ENCODE measurements at regions not wholly inside any gene's neighbourhood (a gene's known extent, or its start where the extent isn't known, plus 50 kb on each side); places are given as distances from the start of the nearest gene placed in this dataset.

DNA sequence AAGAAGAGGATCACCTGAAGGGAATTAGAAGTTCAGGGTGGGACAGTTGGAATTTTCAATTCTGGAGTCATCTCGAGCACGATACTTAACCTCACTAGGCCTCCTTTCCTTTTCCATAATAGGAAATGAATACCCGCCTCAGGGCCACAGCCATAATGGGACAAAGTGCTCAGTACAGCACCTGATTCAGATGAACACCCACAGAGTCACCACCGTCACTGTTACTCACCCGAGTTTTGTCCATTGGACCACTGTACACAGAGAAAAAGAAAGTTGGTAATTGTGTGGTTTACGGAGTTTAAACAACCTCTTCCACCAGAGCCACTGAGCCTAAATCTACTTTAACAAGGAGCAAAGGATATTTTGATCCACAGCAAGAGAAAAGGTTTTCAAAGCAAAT lies 122.0 kb upstream of the NDUFV2 start:
- TF ChIP-seq RFX5 (IDR thresholded peaks at IDR 0.05; ENCODE audit: low read depth, low read length) = no peak
- no peak for TF ChIP-seq CREB1 (IDR thresholded peaks at IDR 0.05)
- TF ChIP-seq CREB1 (CRISPR knock-in tag; IDR thresholded peaks at IDR 0.05) = no peak
- TF ChIP-seq BHLHE40 (IDR thresholded peaks at IDR 0.05; ENCODE audit: low read length) = no peak
- no peak for TF ChIP-seq BCL6 (CRISPR knock-in tag; IDR thresholded peaks at IDR 0.05)
- TF ChIP-seq GTF2F1 (IDR thresholded peaks at IDR 0.05; ENCODE audit: low read depth, low read length) = no peak
- no peak for TF ChIP-seq ZNF583 (CRISPR knock-in tag; IDR thresholded peaks at IDR 0.05)
- no peak for TF ChIP-seq ARNT (IDR thresholded peaks at IDR 0.05)

Data from K562 (cell line).